ENCODE measurements at regions not wholly inside any gene's neighbourhood (a gene's known extent, or its start where the extent isn't known, plus 50 kb on each side); places are given as distances from the start of the nearest gene placed in this dataset.

DNA sequence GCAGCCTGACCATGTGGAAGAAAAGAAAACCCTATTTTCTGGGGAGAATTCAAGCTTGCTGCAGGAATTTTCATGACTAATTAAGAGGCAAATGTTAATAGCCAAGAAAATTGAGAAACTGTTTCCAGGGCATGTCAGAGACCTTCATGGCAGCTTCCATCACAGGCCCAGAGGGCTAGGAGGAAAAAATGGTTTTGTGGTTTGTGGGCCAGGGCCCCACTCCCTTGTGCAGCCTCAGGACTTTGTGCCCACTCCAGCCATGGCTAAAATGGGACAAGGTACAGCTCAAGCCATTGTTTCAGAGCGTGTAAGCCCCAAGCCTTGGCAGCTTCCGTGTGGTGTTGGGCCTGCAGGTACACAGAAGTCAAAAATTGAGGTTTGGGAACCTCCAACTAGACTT lies 282.9 kb downstream of the DCAF12L2 start:
- no peaks in the 10 kb centered on the region for H3K4me1 ChIP-seq
- TF ChIP-seq, protein P1, sequence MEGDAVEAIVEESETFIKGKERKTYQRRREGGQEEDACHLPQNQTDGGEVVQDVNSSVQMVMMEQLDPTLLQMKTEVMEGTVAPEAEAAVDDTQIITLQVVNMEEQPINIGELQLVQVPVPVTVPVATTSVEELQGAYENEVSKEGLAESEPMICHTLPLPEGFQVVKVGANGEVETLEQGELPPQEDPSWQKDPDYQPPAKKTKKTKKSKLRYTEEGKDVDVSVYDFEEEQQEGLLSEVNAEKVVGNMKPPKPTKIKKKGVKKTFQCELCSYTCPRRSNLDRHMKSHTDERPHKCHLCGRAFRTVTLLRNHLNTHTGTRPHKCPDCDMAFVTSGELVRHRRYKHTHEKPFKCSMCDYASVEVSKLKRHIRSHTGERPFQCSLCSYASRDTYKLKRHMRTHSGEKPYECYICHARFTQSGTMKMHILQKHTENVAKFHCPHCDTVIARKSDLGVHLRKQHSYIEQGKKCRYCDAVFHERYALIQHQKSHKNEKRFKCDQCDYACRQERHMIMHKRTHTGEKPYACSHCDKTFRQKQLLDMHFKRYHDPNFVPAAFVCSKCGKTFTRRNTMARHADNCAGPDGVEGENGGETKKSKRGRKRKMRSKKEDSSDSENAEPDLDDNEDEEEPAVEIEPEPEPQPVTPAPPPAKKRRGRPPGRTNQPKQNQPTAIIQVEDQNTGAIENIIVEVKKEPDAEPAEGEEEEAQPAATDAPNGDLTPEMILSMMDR (IDR thresholded peaks at IDR 0.05) = no peak

DNA sequence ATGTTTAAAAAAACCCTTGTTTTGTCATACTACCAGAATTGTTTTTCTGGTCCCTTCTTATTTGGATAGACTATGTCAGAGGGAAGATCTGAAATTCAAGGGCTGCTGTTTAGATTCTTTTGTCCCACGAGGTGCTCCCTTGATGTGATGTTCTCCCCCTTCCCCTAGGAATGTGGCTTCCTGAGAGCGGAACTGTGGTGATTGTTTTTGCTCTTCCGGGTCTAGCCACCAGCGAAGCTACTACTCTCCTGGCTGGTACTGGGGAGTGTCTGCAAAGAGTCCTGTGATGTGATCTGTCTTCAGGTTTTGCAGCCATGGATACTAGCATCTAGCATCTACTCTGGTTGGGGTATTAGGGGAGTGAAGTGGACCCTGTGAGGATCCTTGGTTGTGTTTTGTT lies 271.1 kb downstream of the DCAF12L2 start:
- Histone ChIP-seq H3K9me3 (no peaks in the 10 kb centered on the region), H3K27ac (no peak overlapping the region), H3K4me3 (no peak overlapping the region), H3K36me3 (no peaks in the 10 kb centered on the region), H3K27me3 (no peaks in the 10 kb centered on the region), H3K4me1 (no peaks in the 10 kb centered on the region)
- intact Hi-C loops (cut with DNase I) = no loop called here
- DNase-seq (ENCODE audit: low spot score in 2 of 2) = no peak
- TF ChIP-seq, protein P1 (IDR thresholded peaks at IDR 0.05) = no peak

More for the DNA sequence above, 282.9 kb downstream of the DCAF12L2 start:
- Histone ChIP-seq H3K9me3 (peaks cover 0 to 3% of the 10 kb centered on the region in 2 donors), H3K27ac (no peak overlapping the region), H3K36me3 (no peaks in the 10 kb centered on the region), H3K4me3 (no peak overlapping the region), H3K27me3 (no peaks in the 10 kb centered on the region)
- intact Hi-C loops (cut with DNase I) = no loop called here
- DNase-seq (ENCODE audit: low spot score in 2 of 2) = no peak

DNA sequence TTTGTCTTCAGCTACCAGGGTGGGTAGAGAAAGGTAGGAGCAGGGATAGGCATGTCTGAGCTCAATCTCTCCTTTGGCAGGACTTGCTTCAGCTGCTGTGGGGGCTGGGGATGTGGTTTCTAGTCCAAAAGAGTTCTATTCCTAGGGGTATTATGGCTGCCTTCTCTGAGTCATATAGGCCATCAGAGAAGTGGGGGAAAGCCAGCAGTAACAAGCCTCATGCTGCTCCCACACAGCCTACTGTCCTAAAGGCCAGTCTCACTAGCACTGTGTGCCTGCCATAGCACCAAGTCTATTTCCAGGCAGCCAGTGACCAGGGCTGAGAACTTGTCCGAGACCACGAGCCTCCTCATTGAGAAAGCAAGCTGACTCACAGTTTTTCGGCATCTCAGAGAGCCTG lies 270.6 kb downstream of the DCAF12L2 start:
- Histone ChIP-seq H3K27ac (no peak overlapping the region), H3K4me3 (no peak overlapping the region), H3K4me1 (no peaks in the 10 kb centered on the region), H3K27me3 (no peaks in the 10 kb centered on the region), H3K9me3 (no peaks in the 10 kb centered on the region), H3K36me3 (no peaks in the 10 kb centered on the region)
- intact Hi-C loops (cut with DNase I) = no loop called here
- TF ChIP-seq, protein P1 (IDR thresholded peaks at IDR 0.05) = no peak
- DNase-seq (ENCODE audit: low spot score in 2 of 2) = no peak

DNA sequence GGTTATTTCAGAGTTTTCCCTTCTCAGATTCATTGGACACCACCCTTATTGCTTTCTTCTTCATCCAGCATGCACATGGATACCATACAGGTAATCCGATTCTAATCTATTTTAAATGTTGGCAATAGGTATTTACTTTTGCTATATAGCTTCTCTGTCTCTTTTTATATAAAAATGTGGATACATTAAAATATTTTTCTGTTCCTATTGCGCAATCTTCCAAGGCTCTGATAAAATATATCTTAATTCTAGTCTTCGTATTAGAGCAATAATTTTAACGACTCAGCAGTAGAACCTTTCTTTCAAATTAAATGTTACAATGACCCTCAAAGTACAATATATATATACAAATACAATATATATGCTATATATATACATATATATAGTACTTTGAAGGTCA lies 239.8 kb downstream of the DCAF12L2 start:
- Histone ChIP-seq H3K27ac (no peak overlapping the region), H3K36me3 (no peaks in the 10 kb centered on the region), H3K4me1 (no peaks in the 10 kb centered on the region), H3K4me3 (no peak overlapping the region), H3K9me3 (no peaks in the 10 kb centered on the region), H3K27me3 (no peaks in the 10 kb centered on the region)
- intact Hi-C loops (cut with DNase I) = no loop called here
- no peak for DNase-seq (ENCODE audit: low spot score in 2 of 2)
- TF ChIP-seq, protein P1 (IDR thresholded peaks at IDR 0.05) = no peak

DNA sequence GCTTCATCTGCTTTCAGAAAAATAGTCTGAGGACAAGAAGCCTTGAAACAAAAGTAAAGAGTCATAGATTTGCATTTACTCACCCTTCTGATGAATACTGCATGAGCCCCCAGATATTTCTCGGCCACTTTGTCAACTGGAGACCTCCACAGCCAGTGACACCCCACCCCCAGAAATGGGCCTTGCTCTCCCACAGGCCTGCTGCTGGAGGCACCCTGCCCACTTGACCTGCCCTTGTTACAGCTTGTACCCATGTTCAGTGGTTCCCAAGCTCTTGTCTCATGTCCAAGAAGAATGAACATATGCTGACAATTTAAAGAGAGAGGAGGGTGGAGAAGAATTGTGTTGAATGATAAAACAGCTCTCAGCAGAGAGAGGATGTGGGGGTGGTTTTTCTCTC lies 225.1 kb downstream of the DCAF12L2 start:
- Histone ChIP-seq H3K27me3 (no peaks in the 10 kb centered on the region), H3K4me3 (no peak overlapping the region), H3K36me3 (no peaks in the 10 kb centered on the region), H3K4me1 (no peaks in the 10 kb centered on the region), H3K9me3 (no peaks in the 10 kb centered on the region), H3K27ac (no peak overlapping the region)
- intact Hi-C loops (cut with DNase I) = no loop called here
- TF ChIP-seq, protein P1 (IDR thresholded peaks at IDR 0.05) = no peak
- no peak for DNase-seq (ENCODE audit: low spot score in 2 of 2)

DNA sequence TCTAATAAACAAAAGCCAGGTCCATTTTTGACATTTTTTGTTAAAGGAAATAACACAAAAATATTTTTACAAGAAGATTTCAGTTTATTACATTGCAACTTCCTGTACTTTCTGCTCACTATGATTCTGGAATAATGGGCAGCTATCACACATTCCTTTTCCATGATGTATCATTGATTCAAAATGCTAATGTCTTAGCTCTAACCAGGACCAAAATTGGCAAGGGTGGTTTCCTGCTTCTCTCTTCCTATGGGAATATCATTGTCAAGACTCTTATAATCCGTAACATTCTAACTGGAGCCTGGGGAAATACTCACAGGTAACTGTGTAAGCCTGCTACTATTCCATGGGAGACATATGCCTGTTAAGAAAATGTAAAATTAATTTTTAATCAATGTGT lies 218.6 kb downstream of the DCAF12L2 start:
- TF ChIP-seq, protein P1 (IDR thresholded peaks at IDR 0.05) = no peak
- Histone ChIP-seq H3K9me3 (no peaks in the 10 kb centered on the region), H3K36me3 (no peaks in the 10 kb centered on the region), H3K4me1 (no peaks in the 10 kb centered on the region), H3K27ac (no peak overlapping the region), H3K27me3 (no peaks in the 10 kb centered on the region), H3K4me3 (no peak overlapping the region)
- no peak for DNase-seq (ENCODE audit: low spot score in 2 of 2)
- intact Hi-C loops (cut with DNase I) = no loop called here

Data from ascending aorta (tissue), 2 donors.